Myocyte (in vitro differentiated cells): ENCODE measurements at regions not wholly inside any gene's neighbourhood (a gene's known extent, or its start where the extent isn't known, plus 50 kb on each side); places are given as distances from the start of the nearest gene placed in this dataset.
A peak's percentile ranks its signal among the peaks of the same experiment; 100 is the strongest.

Experiments
- DNase-seq: peaks from one replicate; pipeline ENCODE4 v3.0.0-alpha.2; 2012; ENCODE audit warnings: low read depth

GRCh38 chr1:229760478-229760996 lies 134.5 kb downstream of the URB2 start:
- no peak for DNase-seq

- DNase-seq, result no peak
Measured at GRCh38 chr1:229762891-229763290, 136.8 kb downstream of the URB2 start.

- peak; percentile 83 for DNase-seq
Measured at GRCh38 chr1:229768232-229768631, 142.2 kb downstream of the URB2 start.

DNA sequence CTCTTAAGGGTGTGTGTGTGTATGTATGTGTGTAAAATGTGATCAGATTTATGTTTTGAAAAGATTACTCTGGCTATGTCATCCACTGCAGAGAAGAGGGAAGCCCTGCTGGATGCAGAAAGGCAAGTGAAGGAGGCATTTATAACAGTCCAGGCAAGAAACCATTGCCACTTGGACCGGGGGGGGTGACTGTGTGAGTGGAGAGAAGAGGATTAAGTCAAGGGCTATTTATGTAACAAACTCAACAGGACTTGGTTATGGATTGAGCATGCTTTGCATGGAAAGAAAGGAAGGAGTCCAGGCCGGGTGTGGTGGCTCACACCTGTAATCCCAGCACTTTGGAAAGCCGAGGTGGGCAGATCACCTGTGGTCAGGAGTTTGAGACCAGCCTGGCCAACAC lies 143.0 kb downstream of the URB2 start:
- peak; percentile 83 for DNase-seq

DNA sequence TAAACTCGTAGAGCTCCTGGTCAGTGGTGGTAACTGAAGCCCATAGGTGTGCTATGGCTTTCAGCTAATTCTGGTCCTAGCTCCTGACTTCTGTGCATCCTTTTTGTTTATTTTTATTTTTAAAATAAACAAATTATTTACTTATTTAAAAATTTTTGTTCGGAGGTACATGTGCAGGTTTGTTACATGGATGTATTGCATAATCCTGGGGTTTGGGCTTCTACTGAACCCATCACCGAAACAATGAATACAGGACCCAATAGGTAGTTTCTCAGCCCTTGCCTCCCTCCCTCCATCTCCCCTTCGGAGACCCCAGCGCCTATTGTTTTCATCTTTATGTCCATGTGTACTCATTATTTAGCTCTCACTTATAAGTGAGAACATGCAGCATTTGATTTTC lies 143.8 kb downstream of the URB2 start:
- DNase-seq, result no peak

GRCh38 chr1:229778794-229779193 lies 152.7 kb downstream of the URB2 start:
- no peak for DNase-seq

DNA sequence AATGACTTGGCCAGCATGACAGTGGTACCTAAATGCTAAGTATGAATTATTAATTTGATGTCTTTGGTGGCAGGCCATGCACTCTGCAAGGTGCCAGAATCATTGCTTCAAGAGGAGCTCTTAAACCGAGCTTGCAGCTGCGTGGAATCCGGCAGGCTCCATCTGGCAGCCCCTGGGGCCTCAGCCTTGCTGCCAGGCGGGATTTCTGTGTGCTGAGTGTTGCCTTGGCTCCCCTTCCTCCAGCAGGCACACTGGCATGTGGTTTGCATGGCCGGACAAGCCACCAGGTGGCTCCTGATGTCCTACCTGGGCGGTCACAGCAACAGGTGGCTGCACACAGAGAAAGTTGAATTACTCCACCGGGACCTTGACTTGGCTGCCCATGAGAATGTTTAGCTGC lies 155.4 kb downstream of the URB2 start:
- DNase-seq, result no peak

- DNase-seq, result no peak
Measured at GRCh38 chr1:229782469-229782868, 156.4 kb downstream of the URB2 start.

DNA sequence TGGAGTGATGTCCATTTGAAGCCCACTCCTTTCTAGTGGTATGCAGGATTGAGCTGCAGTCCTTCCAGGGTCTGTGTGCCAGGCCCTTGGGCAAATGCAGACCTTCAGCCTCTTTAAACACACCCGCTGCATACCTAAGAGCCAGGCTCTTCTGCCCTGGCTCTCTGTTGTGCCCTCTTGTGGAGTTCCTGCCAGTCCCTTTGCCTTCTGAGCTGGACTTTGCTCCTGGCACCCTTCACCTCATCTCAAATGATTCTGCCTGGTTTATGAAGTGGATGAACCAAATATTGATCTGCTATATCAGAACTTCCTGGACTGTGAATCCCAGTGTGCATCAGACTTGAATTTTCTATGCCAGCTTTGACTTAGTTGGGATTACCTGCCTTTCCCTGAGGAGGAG lies 158.8 kb downstream of the URB2 start:
- no peak for DNase-seq

DNA sequence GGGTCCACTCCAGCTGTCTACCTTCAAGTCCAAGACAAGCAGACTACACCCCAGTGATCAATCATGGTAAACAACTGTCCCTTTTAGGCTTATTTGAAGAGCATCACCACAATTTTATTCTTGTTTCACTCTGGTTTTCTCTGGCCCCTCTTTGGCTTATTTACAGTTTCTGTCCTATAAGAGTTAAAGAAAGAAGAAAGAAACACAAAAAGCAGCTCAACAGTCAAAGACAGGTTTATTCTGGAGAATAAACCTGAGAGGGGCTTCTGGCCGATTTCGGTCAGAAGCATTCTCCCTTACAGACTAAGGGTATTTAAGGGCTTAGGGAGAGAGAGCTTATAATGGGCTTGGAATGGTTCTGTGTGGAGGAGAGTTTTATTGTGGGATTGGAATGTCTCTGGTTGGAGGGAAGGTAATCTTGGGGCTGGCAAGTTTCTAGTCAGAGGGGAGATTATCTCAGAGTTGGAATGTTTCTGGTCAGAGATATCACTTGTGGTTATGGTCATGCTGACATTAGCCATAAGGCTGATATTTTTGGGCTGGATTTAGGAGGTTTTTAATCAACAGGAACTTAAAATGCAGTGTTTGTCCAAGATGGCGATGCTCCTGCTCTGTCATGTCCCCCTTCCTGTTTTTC lies 161.0 kb downstream of the URB2 start:
- DNase-seq, result no peak

DNA sequence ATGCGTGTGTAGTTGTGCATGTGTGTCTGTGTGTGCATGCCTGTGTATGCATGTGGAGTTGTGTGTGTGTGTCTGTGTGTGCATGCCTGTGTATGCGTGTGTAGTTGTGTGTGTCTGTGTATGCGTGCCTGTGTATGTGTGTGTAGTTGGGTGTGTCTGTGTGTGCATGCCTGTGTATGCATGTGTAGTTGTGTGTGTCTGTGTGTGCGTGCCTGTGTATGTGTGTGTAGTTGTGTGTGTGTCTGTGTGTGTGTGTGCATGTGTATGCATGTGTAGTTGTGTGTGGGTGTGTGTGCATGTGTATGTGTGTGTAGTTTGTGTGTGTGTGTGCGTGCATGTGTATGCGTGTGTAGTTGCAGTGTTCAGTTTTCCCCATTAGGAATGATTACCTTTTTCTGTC lies 162.0 kb downstream of the URB2 start:
- no peak for DNase-seq

DNA sequence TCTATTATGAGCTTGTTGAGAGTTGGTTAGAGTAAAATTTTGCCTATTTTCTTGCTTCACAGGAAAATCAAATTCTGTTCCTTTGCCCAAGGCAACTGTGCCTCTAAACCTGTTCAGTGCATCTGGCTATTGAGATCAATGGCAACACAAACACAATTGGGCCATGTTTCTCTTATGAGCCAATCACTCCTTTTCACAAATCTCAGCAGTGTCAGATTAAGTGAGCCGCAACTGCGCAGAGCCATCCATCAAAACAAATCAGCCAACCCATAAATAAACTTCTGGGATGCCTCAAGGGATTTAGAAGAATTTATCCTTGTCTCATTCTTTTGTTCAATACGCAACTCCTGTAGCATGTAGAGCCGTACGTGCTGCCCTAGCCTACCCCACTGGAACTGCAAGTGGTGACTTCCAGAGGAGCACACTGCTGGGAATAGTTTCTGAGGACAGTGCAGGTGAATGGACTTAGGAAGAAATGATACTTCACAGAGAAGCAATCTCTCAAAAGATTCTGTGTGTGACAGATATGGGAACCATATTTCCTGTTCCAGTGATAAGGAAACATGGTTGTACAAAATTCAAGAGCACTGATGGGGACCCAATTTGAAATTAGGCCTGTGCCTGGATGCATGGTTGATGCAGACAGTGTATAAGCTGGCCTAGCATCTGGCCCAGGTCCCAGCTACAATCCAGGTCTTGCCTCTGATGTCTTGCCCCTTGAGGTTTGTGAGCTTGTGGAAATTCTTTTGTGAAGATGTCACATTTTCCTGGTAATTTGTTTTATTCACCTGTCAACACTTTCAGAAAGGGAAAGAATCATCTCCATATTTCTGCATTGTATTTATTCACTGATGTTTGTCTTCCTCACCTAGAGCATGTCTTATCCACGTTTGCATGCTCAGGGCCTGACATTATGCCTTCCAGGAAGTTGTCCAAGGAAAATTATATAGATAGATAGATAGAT lies 166.2 kb downstream of the URB2 start:
- no peak for DNase-seq

DNA sequence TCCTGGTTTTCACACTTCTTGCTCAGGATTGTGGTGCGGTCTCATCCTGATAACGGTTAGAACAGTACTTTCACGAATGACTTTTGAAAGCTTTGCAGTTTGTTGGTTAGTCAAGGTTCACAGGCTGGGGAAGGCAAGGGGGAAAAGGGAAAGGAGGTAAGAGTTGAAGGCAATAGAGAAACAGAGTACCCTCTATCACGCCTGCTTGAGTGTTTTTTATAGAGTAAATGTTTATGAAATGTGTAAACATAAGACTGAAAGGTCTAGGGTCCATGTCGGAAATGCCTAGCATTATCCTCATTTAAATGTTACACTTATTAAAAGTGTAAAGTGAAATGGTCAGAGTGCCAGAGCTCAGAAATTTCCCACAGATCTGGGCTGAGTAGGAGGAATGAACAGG lies 167.4 kb downstream of the URB2 start:
- no peak for DNase-seq

GRCh38 chr1:229798558-229798957 lies 172.5 kb downstream of the URB2 start:
- DNase-seq, result no peak

DNA sequence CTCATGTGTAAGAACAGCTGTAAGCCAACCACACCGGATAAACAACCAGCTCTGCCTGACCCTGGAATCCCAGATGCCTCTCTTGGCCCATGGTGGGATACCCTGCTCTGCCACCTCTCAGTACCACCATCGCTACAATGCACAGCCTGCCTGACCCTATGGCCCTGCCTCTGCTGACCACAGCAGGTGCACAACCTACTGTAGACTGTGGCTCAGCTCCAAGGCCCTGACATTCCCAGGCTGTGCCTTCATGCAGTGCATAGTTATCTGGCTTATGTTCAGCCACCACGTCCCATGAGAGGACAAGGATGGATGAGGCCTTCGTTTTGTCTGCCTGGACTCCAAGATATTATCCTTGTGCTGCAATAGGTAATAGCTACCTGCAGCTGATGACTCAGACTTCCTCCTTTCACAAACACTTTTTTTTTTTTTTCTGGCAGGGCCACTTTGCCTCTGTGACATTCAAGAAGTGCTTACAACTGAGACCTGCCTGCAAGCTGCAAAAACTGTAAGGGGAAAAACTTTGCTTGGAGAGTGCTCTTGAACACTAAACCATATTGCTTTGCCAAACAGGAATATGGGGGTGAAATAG lies 177.7 kb downstream of the URB2 start:
- peak; percentile 71 for DNase-seq

- no peak for DNase-seq
Measured at GRCh38 chr1:229808272-229808671, 182.2 kb downstream of the URB2 start.

DNA sequence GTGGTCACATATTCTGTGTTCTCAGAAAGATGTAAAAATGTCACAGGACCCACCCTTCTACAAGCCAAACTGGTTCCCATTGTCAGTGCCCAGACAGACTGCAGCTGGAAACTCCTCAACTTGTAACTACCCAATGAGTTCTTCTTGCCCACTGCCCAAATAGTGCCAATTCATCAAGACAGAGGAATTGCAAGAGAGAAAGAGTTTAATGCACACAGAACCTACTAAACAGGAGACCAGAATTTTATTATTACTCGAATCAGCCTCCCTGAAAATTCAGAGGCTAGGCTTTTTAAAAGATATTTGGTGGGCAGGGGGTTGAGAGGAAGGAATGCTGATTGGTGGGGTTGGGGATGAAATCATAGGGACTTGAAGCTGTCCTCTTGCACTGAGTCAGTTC lies 184.1 kb downstream of the URB2 start:
- DNase-seq, result no peak

GRCh38 chr1:229810961-229811360 lies 184.9 kb downstream of the URB2 start:
- no peak for DNase-seq

GRCh38 chr1:229812148-229812547 lies 186.1 kb downstream of the URB2 start:
- no peak for DNase-seq

- no peak for DNase-seq
Measured at GRCh38 chr1:229812693-229813092, 186.6 kb downstream of the URB2 start.

DNA sequence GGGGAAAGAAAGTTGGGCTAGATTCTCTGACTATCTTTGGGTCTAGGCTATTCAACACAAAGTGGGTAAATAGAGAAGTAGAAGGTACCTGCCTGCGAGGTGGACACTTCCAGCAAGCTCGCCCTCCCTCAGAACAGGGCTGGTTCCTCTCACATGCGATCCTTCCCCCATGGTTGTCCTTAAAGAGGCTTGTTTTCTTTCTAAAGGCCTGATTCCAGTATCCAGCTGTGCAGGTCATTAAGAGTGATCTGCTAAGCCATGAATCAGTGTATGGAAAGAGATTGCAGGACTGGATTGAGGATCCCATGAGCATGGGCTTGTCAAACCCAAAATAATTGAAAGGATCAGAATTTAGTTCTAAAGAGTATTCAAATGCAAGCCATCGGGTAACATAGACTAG lies 189.0 kb downstream of the URB2 start:
- no peak for DNase-seq

GRCh38 chr1:229815961-229816360 lies 189.9 kb downstream of the URB2 start:
- no peak for DNase-seq
